ENCODE measurements at regions not wholly inside any gene's neighbourhood (a gene's known extent, or its start where the extent isn't known, plus 50 kb on each side); places are given as distances from the start of the nearest gene placed in this dataset.

GRCh38 chr22:48660104-48660789 lies 1167.4 kb downstream of the BRD1 start:
- no peak for TF ChIP-seq CTCF (IDR thresholded peaks at IDR 0.05; ENCODE audit: low read depth, low read length, missing control alignments)
- no peak overlapping the region for H3K4me3 ChIP-seq (ENCODE audit: low read depth, low read length)
- no peak for DNase-seq (ENCODE audit: low read depth)
- in situ Hi-C loops (cut with HindIII; ENCODE audit: low sequenced_read_pairs), result no loop called here

DNA sequence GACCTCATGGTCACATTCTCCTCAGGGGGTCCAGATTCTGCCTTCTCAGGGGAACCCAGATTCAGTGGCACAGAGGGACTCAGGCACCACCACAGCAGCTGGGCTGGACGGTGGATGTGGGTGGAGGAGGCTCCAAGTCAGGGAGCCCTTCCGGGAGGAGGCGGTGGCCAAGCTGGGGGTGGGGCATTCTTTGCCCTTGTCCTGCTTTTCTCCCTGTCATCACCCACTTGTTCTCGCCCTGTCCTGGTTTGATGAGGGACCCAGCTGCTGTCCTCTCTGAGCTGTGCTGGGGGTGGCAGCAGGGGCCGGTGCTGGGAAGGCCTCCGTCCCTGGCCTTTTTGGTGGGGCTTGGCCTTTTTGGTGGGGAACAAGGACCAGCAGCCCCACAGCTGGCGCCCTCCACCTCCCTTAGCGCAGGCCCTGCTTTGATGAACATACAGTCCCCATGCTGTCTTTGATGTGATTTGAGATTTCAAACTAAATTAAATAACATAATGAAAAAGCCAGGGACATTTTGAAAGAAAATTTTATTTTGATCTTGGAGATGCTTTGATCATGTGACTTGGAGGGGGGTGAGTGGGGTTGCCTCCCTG lies 1168.2 kb downstream of the BRD1 start:
- no peak overlapping the region for H3K4me3 ChIP-seq (ENCODE audit: low read depth, low read length)
- no peak for TF ChIP-seq CTCF (IDR thresholded peaks at IDR 0.05; ENCODE audit: low read depth, low read length, missing control alignments)
- DNase-seq (ENCODE audit: low read depth), result no peak
- in situ Hi-C loops (cut with HindIII; ENCODE audit: low sequenced_read_pairs), result no loop called here

GRCh38 chr22:48658871-48659270 lies 1168.8 kb downstream of the BRD1 start:
- TF ChIP-seq CTCF (IDR thresholded peaks at IDR 0.05; ENCODE audit: low read depth, low read length, missing control alignments), result no peak
- DNase-seq (ENCODE audit: low read depth), result no peak
- in situ Hi-C loops (cut with HindIII; ENCODE audit: low sequenced_read_pairs), result no loop called here
- H3K4me3 ChIP-seq (ENCODE audit: low read depth, low read length), result no peak overlapping the region

GRCh38 chr22:48658246-48658645 lies 1169.4 kb downstream of the BRD1 start:
- H3K4me3 ChIP-seq (ENCODE audit: low read depth, low read length), result no peak overlapping the region
- no peak for DNase-seq (ENCODE audit: low read depth)
- no peak for TF ChIP-seq CTCF (IDR thresholded peaks at IDR 0.05; ENCODE audit: low read depth, low read length, missing control alignments)
- in situ Hi-C loops (cut with HindIII; ENCODE audit: low sequenced_read_pairs), result no loop called here

DNA sequence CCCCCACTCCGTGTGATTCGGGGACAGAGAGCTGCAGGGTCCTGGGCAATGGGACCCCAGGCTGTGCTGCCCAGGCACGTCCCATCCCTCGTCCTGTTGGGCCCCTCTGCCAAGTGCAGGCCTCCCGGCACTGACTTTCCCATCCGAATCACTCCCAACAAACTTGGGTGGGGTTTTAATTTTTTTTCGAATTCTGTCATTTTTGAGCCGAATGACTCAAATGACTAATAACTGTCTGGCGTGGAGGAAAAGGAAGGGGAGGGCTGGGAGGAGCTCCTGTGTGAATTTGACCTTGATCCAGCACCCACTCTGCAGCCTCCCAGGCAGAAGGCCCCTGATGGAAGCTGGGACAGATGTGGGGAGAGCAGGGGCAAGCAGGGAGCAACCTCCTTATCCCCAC lies 1173.2 kb downstream of the BRD1 start:
- TF ChIP-seq CTCF (IDR thresholded peaks at IDR 0.05; ENCODE audit: low read depth, low read length, missing control alignments), result no peak
- in situ Hi-C loops (cut with HindIII; ENCODE audit: low sequenced_read_pairs), result no loop called here
- no peak for DNase-seq (ENCODE audit: low read depth)
- no peak overlapping the region for H3K4me3 ChIP-seq (ENCODE audit: low read depth, low read length)

- no peak for TF ChIP-seq CTCF (IDR thresholded peaks at IDR 0.05; ENCODE audit: low read depth, low read length, missing control alignments)
- no peak for DNase-seq (ENCODE audit: low read depth)
- no peak overlapping the region for H3K4me3 ChIP-seq (ENCODE audit: low read depth, low read length)
- in situ Hi-C loops (cut with HindIII; ENCODE audit: low sequenced_read_pairs), result no loop called here
Measured at GRCh38 chr22:48653929-48654328, 1173.7 kb downstream of the BRD1 start.
